ENCODE measurements at regions not wholly inside any gene's neighbourhood (a gene's known extent, or its start where the extent isn't known, plus 50 kb on each side); places are given as distances from the start of the nearest gene placed in this dataset.

- TF ChIP-seq SIN3A (IDR thresholded peaks at IDR 0.05; ENCODE audit: borderline replicate concordance, low read depth, low read length), result no peak
- no peak for TF ChIP-seq CTCF (IDR thresholded peaks at IDR 0.05)
- TF ChIP-seq YY1 (IDR thresholded peaks at IDR 0.05; ENCODE audit: low read depth), result no peak
- no peak for TF ChIP-seq GATA2 (CRISPR knock-in tag; IDR thresholded peaks at IDR 0.05)
- TF ChIP-seq POLR2AphosphoS5 (IDR thresholded peaks at IDR 0.05; ENCODE audit: low read depth, low read length), result no peak
- no peak for TF ChIP-seq REST (IDR thresholded peaks at IDR 0.05; ENCODE audit: low read depth, low read length)
- no peak for TF ChIP-seq SMC3 (IDR thresholded peaks at IDR 0.05; ENCODE audit: low read depth, low read length)
- no peak for TF ChIP-seq GABPA (IDR thresholded peaks at IDR 0.05; ENCODE audit: low read depth)
- TF ChIP-seq USF2 (IDR thresholded peaks at IDR 0.05; ENCODE audit: borderline replicate concordance, low read depth, low read length), result no peak
- no peak for TF ChIP-seq RAD21 (IDR thresholded peaks at IDR 0.05; ENCODE audit: low read length)
- TF ChIP-seq RFX5 (IDR thresholded peaks at IDR 0.05; ENCODE audit: low read length), result no peak
- TF ChIP-seq ZBTB33 (IDR thresholded peaks at IDR 0.05; ENCODE audit: borderline replicate concordance, low read depth), result no peak
- TF ChIP-seq JUND (IDR thresholded peaks at IDR 0.05), result no peak
Measured at GRCh38 chr10:43773736-43774135, 125.1 kb upstream of the ZNF32 start.
